ENCODE measurements at regions not wholly inside any gene's neighbourhood (a gene's known extent, or its start where the extent isn't known, plus 50 kb on each side); places are given as distances from the start of the nearest gene placed in this dataset.
"Not testable (repeated sequence)": the region's sequence is repeated elsewhere in the genome, so short reads cannot be mapped to it uniquely, and the experiment has no call there.

DNA sequence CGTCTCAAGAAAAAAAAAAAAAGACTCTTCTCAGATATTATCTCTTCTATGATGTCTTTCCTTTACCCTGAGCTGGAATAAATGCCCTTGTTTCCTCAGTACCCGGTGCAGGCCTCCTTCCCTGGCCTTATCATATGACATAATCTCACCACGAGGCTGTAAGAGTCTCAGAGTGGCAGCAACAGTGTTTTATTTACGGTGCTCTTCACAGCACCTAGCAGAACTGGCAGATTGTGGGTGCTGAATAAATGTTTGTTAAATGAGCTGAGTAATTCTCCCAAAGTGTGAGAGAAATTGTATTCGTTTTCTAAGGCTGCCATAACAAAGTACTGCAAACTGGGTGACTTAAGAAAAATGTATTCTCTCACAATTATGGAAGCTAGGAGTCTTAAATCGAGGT lies 82.8 kb upstream of the CD28 start:
- Histone ChIP-seq H3K4me3 (ENCODE audit: low read length, poor library complexity, severe bottlenecking) (peak overlapping the region; percentile 17), H3K9ac (ENCODE audit: low read depth, low read length, poor library complexity, severe bottlenecking) (no peak overlapping the region), H3K4me2 (ENCODE audit: low read depth, low read length, poor library complexity, severe bottlenecking) (peak overlapping the region; percentile 49), H3K4me1 (ENCODE audit: insufficient read depth, low read length, poor library complexity, severe bottlenecking) (peaks cover 13% of the 10 kb centered on the region), H4K20me1 (ENCODE audit: insufficient read depth, low read length, poor library complexity, severe bottlenecking) (no peaks in the 10 kb centered on the region), H3K36me3 (ENCODE audit: insufficient read depth, low read length) (no peaks in the 10 kb centered on the region), H2AFZ (ENCODE audit: low read length) (no peak overlapping the region), H3F3A (ENCODE audit: low read depth) (no peaks in the 10 kb centered on the region), H3K79me2 (ENCODE audit: insufficient read depth, low read length) (no peaks in the 10 kb centered on the region), H3K9me3 (ENCODE audit: insufficient read depth, low read depth, low read length) (no peaks in the 10 kb centered on the region), H3K27me3 (ENCODE audit: insufficient read depth, low read length, poor library complexity, severe bottlenecking) (no peaks in the 10 kb centered on the region), H3K9me2 (replicated peaks; ENCODE audit: low read depth, low read length) (no peaks in the 10 kb centered on the region)
- TF ChIP-seq EZH2phosphoT487 (IDR thresholded peaks at IDR 0.05; ENCODE audit: borderline replicate concordance) (no peak), CTCF (conservative IDR thresholded peaks at IDR 0.05; ENCODE audit: low read length) (no peak)

- Histone ChIP-seq H3F3A (ENCODE audit: low read depth) (no peaks in the 10 kb centered on the region), H3K9me3 (ENCODE audit: insufficient read depth, low read depth, low read length) (no peaks in the 10 kb centered on the region), H3K4me1 (ENCODE audit: insufficient read depth, low read length, poor library complexity, severe bottlenecking) (peaks cover 13% of the 10 kb centered on the region), H2AFZ (ENCODE audit: low read length) (no peak overlapping the region), H3K9me2 (replicated peaks; ENCODE audit: low read depth, low read length) (no peaks in the 10 kb centered on the region), H3K36me3 (ENCODE audit: insufficient read depth, low read length) (no peaks in the 10 kb centered on the region), H4K20me1 (ENCODE audit: insufficient read depth, low read length, poor library complexity, severe bottlenecking) (no peaks in the 10 kb centered on the region), H3K4me2 (ENCODE audit: low read depth, low read length, poor library complexity, severe bottlenecking) (no peak overlapping the region), H3K9ac (ENCODE audit: low read depth, low read length, poor library complexity, severe bottlenecking) (no peak overlapping the region), H3K4me3 (ENCODE audit: low read length, poor library complexity, severe bottlenecking) (no peak overlapping the region), H3K27me3 (ENCODE audit: insufficient read depth, low read length, poor library complexity, severe bottlenecking) (no peaks in the 10 kb centered on the region), H3K79me2 (ENCODE audit: insufficient read depth, low read length) (no peaks in the 10 kb centered on the region)
- TF ChIP-seq EZH2phosphoT487 (IDR thresholded peaks at IDR 0.05; ENCODE audit: borderline replicate concordance) (no peak), CTCF (conservative IDR thresholded peaks at IDR 0.05; ENCODE audit: low read length) (no peak)
These were observed 80.7 kb upstream of the CD28 start for GRCh38 chr2:203625701-203626100.

DNA sequence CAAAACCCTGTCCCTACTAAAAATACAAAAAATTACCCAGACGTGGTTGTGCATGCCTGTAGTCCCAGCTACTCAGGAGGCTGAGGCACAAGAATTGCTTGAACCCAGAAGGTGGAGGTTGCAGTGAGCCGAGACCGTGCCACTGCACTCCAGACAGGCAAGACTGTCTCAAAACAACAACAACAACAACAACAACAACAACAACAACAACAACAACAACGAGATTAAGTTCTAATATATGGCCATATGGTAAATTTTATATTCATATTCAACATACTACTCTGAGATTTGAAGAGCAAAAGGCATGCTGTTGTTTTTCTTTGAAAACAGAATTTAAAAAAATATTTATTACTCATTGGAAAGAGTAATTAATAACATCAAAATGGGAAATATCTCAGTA lies 80.2 kb upstream of the CD28 start:
- H3K36me3 ChIP-seq (ENCODE audit: insufficient read depth, low read length); H4K20me1 ChIP-seq (ENCODE audit: insufficient read depth, low read length, poor library complexity, severe bottlenecking); H3K79me2 ChIP-seq (ENCODE audit: insufficient read depth, low read length); H3K4me2 ChIP-seq (ENCODE audit: low read depth, low read length, poor library complexity, severe bottlenecking); H3K9ac ChIP-seq (ENCODE audit: low read depth, low read length, poor library complexity, severe bottlenecking); H2AFZ ChIP-seq (ENCODE audit: low read length); H3K27me3 ChIP-seq (ENCODE audit: insufficient read depth, low read length, poor library complexity, severe bottlenecking); H3F3A ChIP-seq (ENCODE audit: low read depth); H3K4me3 ChIP-seq (ENCODE audit: low read length, poor library complexity, severe bottlenecking); H3K9me3 ChIP-seq (ENCODE audit: insufficient read depth, low read depth, low read length); H3K9me2 ChIP-seq (replicated peaks; ENCODE audit: low read depth, low read length): not testable (repeated sequence)
- H3K4me1 ChIP-seq (ENCODE audit: insufficient read depth, low read length, poor library complexity, severe bottlenecking) = peaks cover 13% of the 10 kb centered on the region

DNA sequence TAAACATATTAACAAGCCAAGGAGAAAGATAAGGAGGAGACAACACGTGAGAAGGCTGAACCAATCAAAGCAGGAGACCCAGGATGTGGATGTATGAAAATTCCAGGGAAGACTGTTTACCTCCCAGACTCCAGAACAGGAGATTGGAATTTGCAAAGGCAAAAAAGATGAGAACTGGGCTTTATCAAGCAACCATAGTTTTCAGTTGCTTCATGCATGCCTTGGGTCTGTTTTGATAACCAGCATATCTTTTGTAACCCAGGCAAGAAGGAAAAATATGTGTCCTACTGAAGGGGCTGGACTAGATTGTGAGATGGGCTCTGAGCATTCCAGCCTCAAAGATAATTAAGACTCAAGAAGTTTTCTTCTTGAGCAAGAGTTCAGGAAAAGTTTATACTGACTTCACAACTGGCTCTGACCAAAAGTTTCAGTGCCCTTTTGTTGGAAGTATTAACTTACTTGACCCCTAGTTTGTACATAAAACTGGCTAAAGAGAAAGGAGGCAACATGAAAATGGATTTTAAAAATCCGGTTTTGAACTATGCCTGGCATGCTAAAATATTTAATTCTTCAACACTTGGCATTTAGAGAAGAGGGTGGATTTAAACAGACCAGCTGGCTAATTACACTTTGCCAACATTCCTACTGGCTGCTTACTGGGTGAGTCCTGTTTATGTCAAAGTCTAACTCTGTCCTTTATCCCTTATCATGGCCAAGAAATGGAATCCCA lies 79.3 kb upstream of the CD28 start:
- H2AFZ ChIP-seq (ENCODE audit: low read length) = no peak overlapping the region
- no peak overlapping the region for H3K9ac ChIP-seq (ENCODE audit: low read depth, low read length, poor library complexity, severe bottlenecking)
- no peaks in the 10 kb centered on the region for H3F3A ChIP-seq (ENCODE audit: low read depth)
- no peaks in the 10 kb centered on the region for H3K9me3 ChIP-seq (ENCODE audit: insufficient read depth, low read depth, low read length)
- H3K4me2 ChIP-seq (ENCODE audit: low read depth, low read length, poor library complexity, severe bottlenecking) = no peak overlapping the region
- TF ChIP-seq CTCF (conservative IDR thresholded peaks at IDR 0.05; ENCODE audit: low read length) (no peak), EZH2phosphoT487 (IDR thresholded peaks at IDR 0.05; ENCODE audit: borderline replicate concordance) (no peak)
- H3K4me1 ChIP-seq (ENCODE audit: insufficient read depth, low read length, poor library complexity, severe bottlenecking) = peaks cover 13% of the 10 kb centered on the region
- H3K4me3 ChIP-seq (ENCODE audit: low read length, poor library complexity, severe bottlenecking) = no peak overlapping the region
- no peaks in the 10 kb centered on the region for H3K79me2 ChIP-seq (ENCODE audit: insufficient read depth, low read length)
- H4K20me1 ChIP-seq (ENCODE audit: insufficient read depth, low read length, poor library complexity, severe bottlenecking) = no peaks in the 10 kb centered on the region
- no peaks in the 10 kb centered on the region for H3K27me3 ChIP-seq (ENCODE audit: insufficient read depth, low read length, poor library complexity, severe bottlenecking)
- H3K36me3 ChIP-seq (ENCODE audit: insufficient read depth, low read length) = no peaks in the 10 kb centered on the region
- no peaks in the 10 kb centered on the region for H3K9me2 ChIP-seq (replicated peaks; ENCODE audit: low read depth, low read length)

Measured in Loucy (cell line).